HUES64 (cell line): ENCODE measurements at regions not wholly inside any gene's neighbourhood (a gene's known extent, or its start where the extent isn't known, plus 50 kb on each side); places are given as distances from the start of the nearest gene placed in this dataset.

Source experiments
- H3K27ac ChIP-seq: 2 replicates; pipeline ENCODE4 v1.7.0; 2013; ENCODE audit warnings: low read depth, low read length, inconsistent platforms
- H3K27me3 ChIP-seq: 2 replicates; pipeline ENCODE4 v1.6.1; 2013; ENCODE audit warnings: mild to moderate bottlenecking, low read length; ENCODE audit not compliant: insufficient read depth
- H3K36me3 ChIP-seq: 2 replicates; pipeline ENCODE4 v1.6.1; 2013; ENCODE audit warnings: mild to moderate bottlenecking, low read length; ENCODE audit not compliant: insufficient read depth
- H3K4me1 ChIP-seq: 2 replicates; pipeline ENCODE4 v1.6.1; 2013; ENCODE audit warnings: mild to moderate bottlenecking, low read length, moderate library complexity; ENCODE audit not compliant: insufficient read depth
- H3K4me3 ChIP-seq: 2 replicates; pipeline ENCODE4 v1.5.1; 2013; ENCODE audit warnings: mild to moderate bottlenecking, low read length, moderate library complexity
- H3K9ac ChIP-seq: 2 replicates; pipeline ENCODE4 v1.6.1; 2013; ENCODE audit warnings: mild to moderate bottlenecking, low read depth, low read length
- H3K9me3 ChIP-seq: 2 replicates; pipeline ENCODE4 v1.6.1; 2013; ENCODE audit warnings: low read depth, low read length; ENCODE audit not compliant: insufficient read depth
- WGBS: fragments of 150-250, 120-280 bp; methylation state at CpG from one replicate; pipeline ENCODE4 v1.1.7; 2013; ENCODE audit warnings: missing lambda C conversion rate; 5-methylcytosine and 5-hydroxymethylcytosine counted together

DNA sequence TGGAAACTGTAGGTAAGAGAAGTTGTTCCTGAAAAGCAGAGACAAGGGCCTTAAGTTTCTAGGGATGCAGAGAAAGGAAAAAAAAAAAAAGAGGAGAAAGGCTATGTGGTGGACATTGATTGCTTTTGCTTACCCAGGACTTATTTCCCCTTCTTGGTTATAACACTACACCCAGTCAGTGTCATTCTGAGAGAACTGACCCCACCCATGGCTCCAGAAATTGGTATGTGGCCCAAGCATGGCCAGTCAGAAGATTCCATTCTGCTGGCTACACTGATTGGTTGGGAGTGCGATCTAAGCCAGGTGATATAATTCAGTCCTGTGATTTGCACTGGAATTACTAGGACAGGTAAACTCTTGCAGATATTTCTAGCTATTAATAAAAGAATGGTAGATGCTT lies 62.2 kb upstream of the EXOC4 start:
- Histone ChIP-seq H3K4me1 (peaks cover 17% of the 10 kb centered on the region), H3K9ac (no peak overlapping the region), H3K36me3 (no peaks in the 10 kb centered on the region), H3K4me3 (no peak overlapping the region), H3K9me3 (peaks cover 6% of the 10 kb centered on the region), H3K27me3 (no peaks in the 10 kb centered on the region), H3K27ac (no peak overlapping the region)
- 96% methylated on average over 1 of the region's 1 CpG for WGBS

DNA sequence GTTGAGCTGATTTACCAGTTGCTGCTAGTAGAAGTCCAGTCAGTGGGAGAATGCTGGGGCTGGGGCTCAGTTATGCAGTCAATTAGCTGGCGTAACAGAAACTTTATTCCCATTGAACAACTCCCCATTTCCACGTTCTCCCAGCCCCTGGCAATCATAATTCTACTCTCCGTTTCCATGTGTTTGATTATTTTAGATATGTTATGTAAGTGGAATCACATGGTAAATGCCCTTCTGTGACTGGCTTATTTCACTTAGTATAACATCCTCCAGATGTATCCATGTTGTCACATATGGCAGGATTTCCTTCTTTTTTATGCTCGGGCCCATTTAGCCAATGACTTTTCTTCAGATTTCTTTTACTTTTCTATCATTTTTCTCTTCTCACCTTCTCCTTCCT lies 61.1 kb upstream of the EXOC4 start:
- H3K9me3 ChIP-seq: peaks cover 6% of the 10 kb centered on the region
- H3K27ac ChIP-seq: no peak overlapping the region
- no peaks in the 10 kb centered on the region for H3K36me3 ChIP-seq
- 94% methylated on average over 3 of the region's 4 CpGs for WGBS
- peaks cover 21% of the 10 kb centered on the region for H3K4me1 ChIP-seq
- H3K9ac ChIP-seq: no peak overlapping the region
- no peaks in the 10 kb centered on the region for H3K27me3 ChIP-seq
- no peak overlapping the region for H3K4me3 ChIP-seq

DNA sequence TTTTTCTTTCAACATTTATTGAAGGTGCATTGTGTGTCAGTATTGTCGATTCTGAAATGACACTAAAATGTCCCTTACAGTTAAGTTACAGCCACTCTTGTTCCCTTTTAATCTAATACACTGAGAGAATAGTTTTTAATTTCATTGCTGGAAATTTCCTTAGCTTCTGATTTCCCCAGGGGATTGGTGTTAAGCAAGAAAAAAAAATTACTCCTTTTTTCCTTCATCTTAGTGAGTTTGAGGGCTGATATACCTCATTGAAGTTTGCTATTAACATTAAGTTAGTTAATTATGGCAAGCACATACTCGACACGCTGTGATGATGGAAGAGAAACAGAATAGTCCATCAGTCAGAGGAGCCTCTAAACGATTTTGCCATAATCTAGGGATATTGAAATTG lies 57.0 kb upstream of the EXOC4 start:
- H3K36me3 ChIP-seq: no peaks in the 10 kb centered on the region
- no peak overlapping the region for H3K4me3 ChIP-seq
- no peak overlapping the region for H3K9ac ChIP-seq
- WGBS: 88% methylated on average over 3 of the region's 4 CpGs
- H3K9me3 ChIP-seq: peaks cover 6% of the 10 kb centered on the region
- H3K27ac ChIP-seq: no peak overlapping the region
- peaks cover 21% of the 10 kb centered on the region for H3K4me1 ChIP-seq
- no peaks in the 10 kb centered on the region for H3K27me3 ChIP-seq

DNA sequence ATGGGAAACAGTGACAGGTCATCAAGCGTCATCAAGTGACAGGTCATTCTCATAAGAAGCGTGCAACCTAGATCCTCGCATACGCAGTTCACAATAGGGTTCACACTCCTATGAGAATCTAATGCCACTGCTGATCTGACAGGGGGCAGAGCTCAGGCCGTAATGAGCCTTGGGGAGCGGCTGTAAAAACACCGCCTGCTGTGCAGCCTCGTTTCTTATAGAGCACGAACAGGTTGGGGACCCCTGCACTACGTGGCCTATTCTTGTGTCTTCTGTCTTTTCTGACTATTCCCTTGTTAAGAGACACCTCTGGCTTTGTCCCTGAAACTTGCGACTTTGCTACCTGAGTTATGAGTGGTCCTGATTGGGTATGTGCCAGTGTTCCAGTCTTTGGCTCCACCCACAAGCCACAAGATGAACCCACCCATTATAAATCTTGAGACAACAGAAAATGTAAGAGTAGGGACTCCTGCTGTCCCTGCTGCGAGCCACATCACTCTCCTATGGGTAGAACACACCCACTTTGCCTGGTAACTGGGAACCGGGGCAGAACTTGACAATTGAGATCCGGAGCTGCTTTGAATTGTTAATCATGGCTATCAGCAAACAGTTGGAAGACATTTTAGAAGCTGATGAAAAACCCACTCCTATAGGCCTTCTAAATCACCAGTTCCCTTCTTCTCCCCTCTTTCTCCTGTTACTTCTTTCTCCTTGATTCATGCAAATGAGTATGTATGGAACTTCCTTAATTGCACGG lies 55.8 kb upstream of the EXOC4 start:
- Histone ChIP-seq H3K27ac (peak overlapping the region; percentile 89), H3K36me3 (no peaks in the 10 kb centered on the region), H3K4me1 (peaks cover 21% of the 10 kb centered on the region), H3K4me3 (peak overlapping the region; percentile 45), H3K9me3 (peaks cover 6% of the 10 kb centered on the region), H3K9ac (peak overlapping the region; percentile 37; the same call in 1 of the 2 replicates), H3K27me3 (no peaks in the 10 kb centered on the region)
- 27% methylated on average over 15 of the region's 15 CpGs for WGBS

DNA sequence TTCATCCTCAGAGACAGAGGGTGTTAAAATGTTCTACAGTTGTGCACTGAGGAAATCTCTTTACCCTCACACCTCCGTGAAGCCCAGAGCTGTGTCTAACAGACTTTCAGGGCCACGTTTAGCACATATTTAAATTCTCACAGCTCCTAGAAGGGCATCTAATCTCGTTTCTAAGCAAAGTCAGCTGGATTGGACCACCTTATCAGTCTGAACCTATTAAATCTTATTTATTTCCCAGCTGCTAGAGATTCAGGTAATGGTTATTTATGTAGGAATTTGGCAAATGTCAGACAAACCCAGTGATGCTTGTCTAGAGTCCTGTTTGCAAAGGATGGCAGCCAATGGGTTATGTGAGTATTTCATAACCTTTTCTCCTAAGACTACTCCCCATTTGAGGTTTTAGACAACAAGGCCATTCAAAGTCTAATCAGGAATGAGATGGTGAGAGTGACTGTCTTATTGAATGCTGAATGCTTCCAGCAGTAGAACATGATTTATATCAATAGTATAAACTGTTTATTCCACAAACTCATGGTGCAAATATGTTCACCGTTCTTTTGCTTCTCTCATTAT lies 54.8 kb upstream of the EXOC4 start:
- peak overlapping the region; percentile 37; the same call in 1 of the 2 replicates for H3K9ac ChIP-seq

DNA sequence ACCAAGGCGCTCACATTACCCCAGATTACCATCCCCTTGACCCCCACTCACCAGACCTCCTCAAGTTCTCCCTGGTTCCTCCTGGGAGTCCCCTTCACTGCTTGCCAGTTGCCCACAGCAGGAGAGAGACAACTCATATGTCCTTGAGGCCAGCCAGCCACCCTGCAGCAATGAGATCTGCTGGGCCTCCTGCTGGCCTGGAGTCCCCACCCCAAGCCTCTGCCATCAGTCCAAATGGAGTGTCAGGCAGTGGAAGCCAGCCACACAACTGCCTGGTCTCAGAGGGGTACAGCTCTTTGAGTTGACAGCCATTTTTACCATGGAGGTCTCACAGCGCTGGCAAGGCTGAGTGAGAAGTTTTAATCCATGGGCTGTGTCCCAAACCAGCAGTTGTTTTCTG lies 53.0 kb upstream of the EXOC4 start:
- H3K9me3 ChIP-seq: no peaks in the 10 kb centered on the region
- no peaks in the 10 kb centered on the region for H3K27me3 ChIP-seq
- H3K9ac ChIP-seq: no peak overlapping the region
- no peaks in the 10 kb centered on the region for H3K36me3 ChIP-seq
- H3K27ac ChIP-seq: no peak overlapping the region
- WGBS: 89% methylated on average over 2 of the region's 2 CpGs
- H3K4me1 ChIP-seq: peaks cover 21% of the 10 kb centered on the region
- H3K4me3 ChIP-seq: no peak overlapping the region

More for the DNA sequence above, 54.8 kb upstream of the EXOC4 start:
- Histone ChIP-seq H3K9me3 (peaks cover 5% of the 10 kb centered on the region), H3K4me1 (peaks cover 21% of the 10 kb centered on the region), H3K27me3 (no peaks in the 10 kb centered on the region), H3K36me3 (no peaks in the 10 kb centered on the region), H3K27ac (peak overlapping the region; percentile 89), H3K4me3 (no peak overlapping the region)
- 67% methylated on average over 4 of the region's 4 CpGs for WGBS

DNA sequence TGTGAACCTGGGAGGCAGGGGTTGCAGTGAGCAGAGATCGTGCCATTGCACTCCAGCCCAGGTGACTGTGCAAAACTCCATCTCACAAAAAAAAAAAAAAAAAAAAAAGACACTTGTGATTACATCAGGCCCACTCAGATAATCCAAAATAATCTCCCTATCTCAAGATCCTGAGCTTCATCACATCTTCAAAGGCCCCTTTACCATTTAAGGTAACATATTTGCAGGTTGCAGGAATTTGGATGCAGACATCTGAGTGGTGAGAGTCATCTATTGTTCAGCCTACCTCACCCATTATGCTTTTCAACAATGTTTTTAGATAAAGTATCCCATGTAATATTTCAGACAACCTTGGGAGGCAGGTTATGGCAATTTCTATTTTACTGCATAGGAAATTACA lies 51.4 kb upstream of the EXOC4 start:
- Histone ChIP-seq H3K9ac (no peak overlapping the region), H3K9me3 (no peaks in the 10 kb centered on the region), H3K4me1 (peaks cover 17% of the 10 kb centered on the region), H3K36me3 (no peaks in the 10 kb centered on the region), H3K27ac (no peak overlapping the region), H3K4me3 (no peak overlapping the region), H3K27me3 (no peaks in the 10 kb centered on the region)
- 78% methylated on average over 1 of the region's 1 CpG for WGBS

DNA sequence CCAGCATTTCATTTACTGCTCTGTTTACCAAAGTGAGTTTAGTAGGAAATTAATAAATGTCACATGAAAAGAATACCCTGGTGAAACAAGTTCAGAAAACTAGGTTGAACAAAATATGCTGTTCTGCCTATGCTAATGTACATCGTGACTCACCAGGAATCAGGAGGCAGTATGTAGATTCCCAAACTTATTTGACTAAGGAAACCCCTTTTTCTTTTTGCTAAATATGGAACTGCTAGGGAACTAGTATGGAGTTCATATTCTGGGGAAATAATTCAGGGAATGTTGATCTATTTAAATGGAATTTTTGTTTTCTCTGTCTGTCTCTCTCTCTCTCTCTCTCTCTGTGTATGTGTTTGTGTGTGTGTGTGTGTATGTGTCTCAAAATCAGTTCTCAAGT lies 49.9 kb upstream of the EXOC4 start:
- Histone ChIP-seq H3K4me1 (peaks cover 4% of the 10 kb centered on the region), H3K4me3 (no peak overlapping the region), H3K27ac (no peak overlapping the region), H3K9ac (no peak overlapping the region), H3K27me3 (no peaks in the 10 kb centered on the region), H3K9me3 (peaks cover 6% of the 10 kb centered on the region), H3K36me3 (no peaks in the 10 kb centered on the region)
- 77% methylated on average over 1 of the region's 1 CpG for WGBS
